ENCODE measurements at regions not wholly inside any gene's neighbourhood (a gene's known extent, or its start where the extent isn't known, plus 50 kb on each side); places are given as distances from the start of the nearest gene placed in this dataset.

GRCh38 chr2:56014046-56014730 is 90.6 kb upstream of the EFEMP1 start:
- Histone ChIP-seq H3K9me2 (replicated peaks; ENCODE audit: low read depth, low read length) (no peaks in the 10 kb centered on the region), H3K4me1 (ENCODE audit: insufficient read depth, low read length, poor library complexity, severe bottlenecking) (no peaks in the 10 kb centered on the region), H3K79me2 (ENCODE audit: insufficient read depth, low read length) (no peaks in the 10 kb centered on the region), H4K20me1 (ENCODE audit: insufficient read depth, low read length, poor library complexity, severe bottlenecking) (no peaks in the 10 kb centered on the region), H3K27me3 (ENCODE audit: insufficient read depth, low read length, poor library complexity, severe bottlenecking) (no peaks in the 10 kb centered on the region), H3K9me3 (ENCODE audit: insufficient read depth, low read depth, low read length) (no peaks in the 10 kb centered on the region), H3K4me3 (ENCODE audit: low read length, poor library complexity, severe bottlenecking) (no peak overlapping the region), H2AFZ (ENCODE audit: low read length) (peak overlapping the region; percentile 54; the same call in 1 of the 2 replicates), H3F3A (ENCODE audit: low read depth) (no peaks in the 10 kb centered on the region), H3K36me3 (ENCODE audit: insufficient read depth, low read length) (no peaks in the 10 kb centered on the region), H3K4me2 (ENCODE audit: low read depth, low read length, poor library complexity, severe bottlenecking) (no peak overlapping the region), H3K9ac (ENCODE audit: low read depth, low read length, poor library complexity, severe bottlenecking) (no peak overlapping the region)
- TF ChIP-seq EZH2phosphoT487 (IDR thresholded peaks at IDR 0.05; ENCODE audit: borderline replicate concordance), result no peak
- TF ChIP-seq CTCF (conservative IDR thresholded peaks at IDR 0.05; ENCODE audit: low read length), result no peak

- TF ChIP-seq EZH2phosphoT487 (IDR thresholded peaks at IDR 0.05; ENCODE audit: borderline replicate concordance) (no peak), CTCF (conservative IDR thresholded peaks at IDR 0.05; ENCODE audit: low read length) (no peak)
- no peaks in the 10 kb centered on the region for H3K9me2 ChIP-seq (replicated peaks; ENCODE audit: low read depth, low read length)
- H3K9ac ChIP-seq (ENCODE audit: low read depth, low read length, poor library complexity, severe bottlenecking), result no peak overlapping the region
- H2AFZ ChIP-seq (ENCODE audit: low read length), result no peak overlapping the region
- H3K27me3 ChIP-seq (ENCODE audit: insufficient read depth, low read length, poor library complexity, severe bottlenecking), result no peaks in the 10 kb centered on the region
- no peaks in the 10 kb centered on the region for H3K4me1 ChIP-seq (ENCODE audit: insufficient read depth, low read length, poor library complexity, severe bottlenecking)
- no peaks in the 10 kb centered on the region for H3K79me2 ChIP-seq (ENCODE audit: insufficient read depth, low read length)
- no peaks in the 10 kb centered on the region for H3K9me3 ChIP-seq (ENCODE audit: insufficient read depth, low read depth, low read length)
- no peaks in the 10 kb centered on the region for H3K36me3 ChIP-seq (ENCODE audit: insufficient read depth, low read length)
- H3K4me2 ChIP-seq (ENCODE audit: low read depth, low read length, poor library complexity, severe bottlenecking), result no peak overlapping the region
- H3F3A ChIP-seq (ENCODE audit: low read depth), result no peaks in the 10 kb centered on the region
- no peak overlapping the region for H3K4me3 ChIP-seq (ENCODE audit: low read length, poor library complexity, severe bottlenecking)
- no peaks in the 10 kb centered on the region for H4K20me1 ChIP-seq (ENCODE audit: insufficient read depth, low read length, poor library complexity, severe bottlenecking)
Measured at GRCh38 chr2:56015711-56016115, 92.1 kb upstream of the EFEMP1 start.

- no peak overlapping the region for H3K9ac ChIP-seq (ENCODE audit: low read depth, low read length, poor library complexity, severe bottlenecking)
- no peaks in the 10 kb centered on the region for H3K9me3 ChIP-seq (ENCODE audit: insufficient read depth, low read depth, low read length)
- no peaks in the 10 kb centered on the region for H3K9me2 ChIP-seq (replicated peaks; ENCODE audit: low read depth, low read length)
- no peaks in the 10 kb centered on the region for H3K79me2 ChIP-seq (ENCODE audit: insufficient read depth, low read length)
- H3K4me3 ChIP-seq (ENCODE audit: low read length, poor library complexity, severe bottlenecking), result no peak overlapping the region
- H3K4me1 ChIP-seq (ENCODE audit: insufficient read depth, low read length, poor library complexity, severe bottlenecking), result no peaks in the 10 kb centered on the region
- H3F3A ChIP-seq (ENCODE audit: low read depth), result no peaks in the 10 kb centered on the region
- no peaks in the 10 kb centered on the region for H3K36me3 ChIP-seq (ENCODE audit: insufficient read depth, low read length)
- no peaks in the 10 kb centered on the region for H3K27me3 ChIP-seq (ENCODE audit: insufficient read depth, low read length, poor library complexity, severe bottlenecking)
- TF ChIP-seq CTCF (conservative IDR thresholded peaks at IDR 0.05; ENCODE audit: low read length) (no peak), EZH2phosphoT487 (IDR thresholded peaks at IDR 0.05; ENCODE audit: borderline replicate concordance) (no peak)
- no peaks in the 10 kb centered on the region for H4K20me1 ChIP-seq (ENCODE audit: insufficient read depth, low read length, poor library complexity, severe bottlenecking)
- no peak overlapping the region for H2AFZ ChIP-seq (ENCODE audit: low read length)
- H3K4me2 ChIP-seq (ENCODE audit: low read depth, low read length, poor library complexity, severe bottlenecking), result no peak overlapping the region
Measured at GRCh38 chr2:56017784-56018183, 94.2 kb upstream of the EFEMP1 start.
